PFSK-1 (cell line): ENCODE measurements at regions not wholly inside any gene's neighbourhood (a gene's known extent, or its start where the extent isn't known, plus 50 kb on each side); places are given as distances from the start of the nearest gene placed in this dataset.

ENCODE experiments used
- FOXP2 ChIP-seq: optimal IDR thresholded peaks from 2 replicates; pipeline ENCODE3; 2011; ENCODE audit warnings: borderline replicate concordance, control low read depth, inconsistent platforms; ENCODE audit not compliant: insufficient read depth; ENCODE audit errors: extremely low read length, extremely low read depth
- POLR2AphosphoS5 ChIP-seq: IDR thresholded peaks from 2 replicates; pipeline ENCODE4 v1.6.1; 2012; ENCODE audit warnings: low read depth, mild to moderate bottlenecking, control low read depth, low read length, moderate library complexity
- REST ChIP-seq, 2 experiments: IDR thresholded peaks; 2 replicates each; pipeline versions ENCODE4 v1.6.1 to v1.8.0; 2011 to 2012; ENCODE audit warnings: low read depth in 2 of 2, low read length in 2 of 2, control low read depth in 1 of 2, inconsistent platforms in 1 of 2, mild to moderate bottlenecking in 1 of 2, moderate library complexity in 1 of 2; ENCODE audit not compliant: insufficient read depth in 1 of 2
- SIN3A ChIP-seq: IDR thresholded peaks from 2 replicates; pipeline ENCODE4 v1.6.1; 2012; ENCODE audit warnings: mild to moderate bottlenecking, low read length, moderate library complexity, borderline replicate concordance; ENCODE audit not compliant: insufficient read depth
- TAF1 ChIP-seq: IDR thresholded peaks from 2 replicates; pipeline ENCODE4 v1.6.1; 2012; ENCODE audit warnings: low read length, control low read depth, borderline replicate concordance; ENCODE audit not compliant: insufficient read depth

GRCh38 chr12:126480451-126480850 lies 1415.2 kb downstream of the AACS start:
- TF ChIP-seq SIN3A, result no peak
- TF ChIP-seq TAF1, result no peak
- TF ChIP-seq POLR2AphosphoS5, result no peak
- no peak for TF ChIP-seq FOXP2
- no peak for TF ChIP-seq REST (IDR thresholded peaks at IDR 0.05; ENCODE audit: insufficient read depth in 1 of 2, low read depth in 2 of 2, low read length in 2 of 2)

GRCh38 chr12:126481688-126482087 lies 1416.5 kb downstream of the AACS start:
- TF ChIP-seq FOXP2 (no peak), TAF1 (no peak), POLR2AphosphoS5 (no peak), REST (IDR thresholded peaks at IDR 0.05; ENCODE audit: insufficient read depth in 1 of 2, low read depth in 2 of 2, low read length in 2 of 2) (no peak), SIN3A (no peak)

GRCh38 chr12:126482238-126482889 lies 1417.1 kb downstream of the AACS start:
- no peak for TF ChIP-seq REST (IDR thresholded peaks at IDR 0.05; ENCODE audit: insufficient read depth in 1 of 2, low read depth in 2 of 2, low read length in 2 of 2)
- no peak for TF ChIP-seq FOXP2
- TF ChIP-seq SIN3A, result no peak
- no peak for TF ChIP-seq TAF1
- TF ChIP-seq POLR2AphosphoS5, result no peak

- TF ChIP-seq SIN3A (no peak), FOXP2 (no peak), POLR2AphosphoS5 (no peak), REST (IDR thresholded peaks at IDR 0.05; ENCODE audit: insufficient read depth in 1 of 2, low read depth in 2 of 2, low read length in 2 of 2) (no peak), TAF1 (no peak)
These were observed 1418.2 kb downstream of the AACS start for GRCh38 chr12:126483145-126484068.

- TF ChIP-seq TAF1, result no peak
- TF ChIP-seq FOXP2, result no peak
- TF ChIP-seq POLR2AphosphoS5, result no peak
- TF ChIP-seq SIN3A, result no peak
- TF ChIP-seq REST (IDR thresholded peaks at IDR 0.05; ENCODE audit: insufficient read depth in 1 of 2, low read depth in 2 of 2, low read length in 2 of 2), result no peak
These were observed 1422.3 kb downstream of the AACS start for GRCh38 chr12:126487431-126487980.
